Nephron progenitor cell (in vitro differentiated cells): ENCODE measurements at regions not wholly inside any gene's neighbourhood (a gene's known extent, or its start where the extent isn't known, plus 50 kb on each side); places are given as distances from the start of the nearest gene placed in this dataset.

Experiments used
- DNase-seq: peaks from one replicate; pipeline ENCODE4 v3.0.0; 2021
- H3K27ac Mint-ChIP-seq: 2 replicates; pipeline ENCODE4 v1.8.0; 2021; ENCODE audit warnings: mild to moderate bottlenecking, moderate library complexity, mixed read lengths
- H3K27me3 Mint-ChIP-seq: 2 replicates; pipeline ENCODE4 v1.8.0; 2021; ENCODE audit warnings: mild to moderate bottlenecking, low read depth, mixed read lengths; ENCODE audit not compliant: poor library complexity
- H3K36me3 Mint-ChIP-seq: 2 replicates; pipeline ENCODE4 v1.8.0; 2021; ENCODE audit warnings: low read depth, mixed read lengths
- H3K4me1 Mint-ChIP-seq: 2 replicates; pipeline ENCODE4 v1.8.0; 2021; ENCODE audit warnings: mixed read lengths
- H3K4me3 Mint-ChIP-seq: 2 replicates; pipeline ENCODE4 v1.8.0; 2021; ENCODE audit warnings: mild to moderate bottlenecking, moderate library complexity, mixed read lengths
- H3K9me3 Mint-ChIP-seq: 2 replicates; pipeline ENCODE4 v1.8.0; 2021; ENCODE audit warnings: mild to moderate bottlenecking, moderate library complexity, mixed read lengths
- CTCF ChIP-seq: fragments of 200-600 bp; sonication (generic); IDR thresholded peaks from 2 replicates; pipeline ENCODE4 v1.5.0; 2021; ENCODE audit warnings: antibody characterized with exemption

GRCh38 chr13:83423861-83424260, 458.4 kb downstream of the SLITRK1 start:
- Mint-ChIP-seq H3K27me3 (no peaks in the 10 kb centered on the region), H3K27ac (no peak overlapping the region), H3K4me1 (no peaks in the 10 kb centered on the region)

DNA sequence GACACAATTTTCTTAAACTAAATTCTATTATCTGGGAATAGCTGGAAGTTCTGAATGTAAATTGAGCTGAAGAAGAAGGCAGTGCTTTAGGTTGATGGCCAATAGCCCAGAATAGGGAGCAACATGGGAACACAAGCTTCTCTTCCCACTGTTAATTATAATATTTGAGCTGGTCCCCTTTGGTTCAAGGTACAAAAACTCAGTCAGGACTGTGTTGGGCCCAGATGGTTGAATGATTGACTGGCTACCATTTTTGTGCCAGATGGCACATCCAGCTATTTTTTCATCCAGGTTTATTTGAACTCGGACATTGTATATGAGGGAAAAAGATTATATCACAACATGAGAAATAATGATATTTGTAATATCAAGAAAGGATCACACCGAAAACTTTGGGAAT, 458.9 kb downstream of the SLITRK1 start:
- Mint-ChIP-seq H3K36me3 (no peaks in the 10 kb centered on the region), H3K27ac (no peak overlapping the region), H3K9me3 (no peaks in the 10 kb centered on the region), H3K4me1 (no peaks in the 10 kb centered on the region), H3K27me3 (no peaks in the 10 kb centered on the region), H3K4me3 (no peak overlapping the region)
- no peak for TF ChIP-seq CTCF
- DNase-seq, result no peak

More at GRCh38 chr13:83423861-83424260, 458.4 kb downstream of the SLITRK1 start:
- Mint-ChIP-seq H3K4me3 (no peak overlapping the region), H3K9me3 (no peaks in the 10 kb centered on the region), H3K36me3 (no peaks in the 10 kb centered on the region)
- DNase-seq, result no peak
- TF ChIP-seq CTCF, result no peak

DNA sequence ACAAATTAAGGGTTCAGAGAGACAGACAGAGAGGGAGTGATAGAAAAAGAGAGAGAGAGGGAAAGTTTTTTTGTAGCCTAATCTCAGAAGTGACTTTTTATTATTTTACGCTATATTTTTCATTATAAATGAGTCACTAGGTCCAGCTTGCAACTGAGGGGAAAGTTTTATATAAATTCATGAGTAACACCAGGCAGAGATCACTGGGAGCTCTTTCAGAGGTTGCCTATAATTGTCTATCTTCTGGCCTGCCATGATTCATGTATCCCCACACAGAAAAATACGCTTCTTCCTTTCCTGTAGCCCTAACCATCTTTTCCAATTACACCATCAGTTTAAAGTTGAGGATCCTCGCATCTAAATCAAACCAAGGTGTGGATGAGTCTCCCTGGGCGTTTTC, 467.9 kb downstream of the SLITRK1 start:
- H3K27ac Mint-ChIP-seq, result no peak overlapping the region
- no peak for TF ChIP-seq CTCF
- H3K27me3 Mint-ChIP-seq, result no peaks in the 10 kb centered on the region
- H3K4me3 Mint-ChIP-seq, result no peak overlapping the region
- no peaks in the 10 kb centered on the region for H3K9me3 Mint-ChIP-seq
- no peak for DNase-seq
- H3K36me3 Mint-ChIP-seq, result no peaks in the 10 kb centered on the region
- H3K4me1 Mint-ChIP-seq, result no peaks in the 10 kb centered on the region

GRCh38 chr13:83386609-83387008, 495.7 kb downstream of the SLITRK1 start:
- Mint-ChIP-seq H3K4me1 (no peaks in the 10 kb centered on the region), H3K9me3 (no peaks in the 10 kb centered on the region), H3K27ac (no peak overlapping the region), H3K36me3 (no peaks in the 10 kb centered on the region), H3K27me3 (no peaks in the 10 kb centered on the region), H3K4me3 (no peak overlapping the region)
- no peak for TF ChIP-seq CTCF
- DNase-seq, result no peak

DNA sequence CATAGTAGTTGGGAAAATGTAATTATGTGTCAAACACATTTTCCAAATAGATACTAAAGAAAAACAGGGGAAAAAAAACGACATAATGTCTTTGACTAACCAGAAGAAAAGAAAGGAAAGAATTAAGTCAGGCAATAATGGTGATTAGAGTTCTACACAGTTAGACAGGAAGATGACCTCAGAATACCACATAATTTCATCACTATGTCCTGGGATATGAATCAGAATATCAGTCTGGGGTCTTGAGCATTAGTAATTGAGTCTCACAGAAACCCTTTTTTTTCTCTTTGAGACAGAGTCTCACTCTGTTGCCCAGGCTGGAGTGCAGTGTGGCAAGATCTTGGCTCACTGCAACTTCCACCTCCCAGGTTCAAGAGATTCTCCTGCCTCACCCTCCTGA, 503.4 kb downstream of the SLITRK1 start:
- H3K4me3 Mint-ChIP-seq, result no peak overlapping the region
- no peak overlapping the region for H3K27ac Mint-ChIP-seq
- no peaks in the 10 kb centered on the region for H3K4me1 Mint-ChIP-seq
- no peak for TF ChIP-seq CTCF
- H3K36me3 Mint-ChIP-seq, result no peaks in the 10 kb centered on the region
- no peak for DNase-seq
- H3K9me3 Mint-ChIP-seq, result no peaks in the 10 kb centered on the region
- no peaks in the 10 kb centered on the region for H3K27me3 Mint-ChIP-seq

- DNase-seq, result no peak
- Mint-ChIP-seq H3K4me3 (no peak overlapping the region), H3K9me3 (no peaks in the 10 kb centered on the region), H3K27me3 (no peaks in the 10 kb centered on the region), H3K4me1 (no peaks in the 10 kb centered on the region), H3K36me3 (no peaks in the 10 kb centered on the region), H3K27ac (no peak overlapping the region)
- TF ChIP-seq CTCF, result no peak
Observed at GRCh38 chr13:83377491-83377890, 504.8 kb downstream of the SLITRK1 start.
